ENCODE measurements at regions not wholly inside any gene's neighbourhood (a gene's known extent, or its start where the extent isn't known, plus 50 kb on each side); places are given as distances from the start of the nearest gene placed in this dataset.
A peak's percentile ranks its signal among the peaks of the same experiment; 100 is the strongest.

DNA sequence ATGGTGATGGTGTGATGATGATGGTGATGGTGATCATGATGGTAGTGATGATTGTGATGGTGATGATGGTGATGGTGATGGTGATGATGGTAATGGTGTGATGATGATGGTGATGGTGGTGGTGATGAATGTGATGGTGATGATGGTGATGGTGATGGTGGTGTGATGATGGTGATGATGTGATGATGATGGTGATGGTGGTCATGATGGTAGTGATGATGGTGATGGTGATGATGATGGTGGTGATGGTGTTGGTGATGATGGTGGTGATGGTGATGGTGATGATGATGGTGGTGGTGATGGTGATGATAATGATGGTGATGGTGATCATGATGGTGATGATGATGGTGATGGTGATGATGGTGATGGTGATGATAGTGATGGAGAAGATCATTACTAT, 120.3 kb downstream of the ZNF664 start:
- intact Hi-C loops (cut with DNase I): no loop called here
- no peak for DNase-seq (ENCODE audit: missing footprints)
- ATAC-seq: no peak

DNA sequence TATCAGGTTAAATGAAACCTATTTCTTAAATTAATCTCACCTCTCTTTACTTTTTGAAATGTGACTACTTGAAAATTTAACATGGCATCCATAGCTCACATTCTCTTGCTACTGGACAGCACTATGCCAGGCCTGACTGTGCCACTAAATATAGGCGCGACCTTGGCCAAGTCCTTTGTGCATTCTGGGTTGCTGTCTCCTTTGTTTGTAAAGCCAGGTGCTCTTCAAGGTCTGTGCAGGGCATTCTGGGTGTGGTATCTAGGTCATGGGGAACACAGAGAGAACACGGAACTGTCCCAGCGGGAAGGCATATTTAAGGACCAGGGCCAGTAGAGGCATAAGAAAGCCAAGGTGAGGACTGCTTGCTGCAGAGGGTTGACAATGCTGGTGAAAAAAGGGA, 121.2 kb downstream of the ZNF664 start:
- intact Hi-C loops (cut with DNase I): no loop called here
- ATAC-seq (peak; percentile 37), DNase-seq (ENCODE audit: missing footprints) (no peak)

DNA sequence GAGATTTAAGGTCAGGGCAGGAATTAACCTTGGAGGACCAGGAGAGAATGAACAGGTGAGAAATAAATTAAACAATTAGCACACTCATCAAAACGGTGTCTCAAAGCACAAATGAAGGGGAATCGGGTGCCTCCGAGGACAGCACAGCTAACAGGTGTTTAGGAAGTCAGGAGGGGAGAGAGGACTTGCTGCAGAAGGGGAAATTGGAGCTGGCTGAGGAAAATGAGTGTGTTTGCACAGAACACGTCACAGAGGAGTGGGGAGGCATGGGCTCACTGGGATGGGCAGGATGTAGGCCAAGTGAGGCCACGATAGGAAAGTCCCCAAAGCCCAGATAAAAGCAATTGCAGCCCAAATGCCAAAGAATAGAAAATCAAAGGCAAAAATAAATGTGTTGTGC, 121.7 kb downstream of the ZNF664 start:
- intact Hi-C loops (cut with DNase I): no loop called here
- ATAC-seq: no peak
- no peak for DNase-seq (ENCODE audit: missing footprints)

DNA sequence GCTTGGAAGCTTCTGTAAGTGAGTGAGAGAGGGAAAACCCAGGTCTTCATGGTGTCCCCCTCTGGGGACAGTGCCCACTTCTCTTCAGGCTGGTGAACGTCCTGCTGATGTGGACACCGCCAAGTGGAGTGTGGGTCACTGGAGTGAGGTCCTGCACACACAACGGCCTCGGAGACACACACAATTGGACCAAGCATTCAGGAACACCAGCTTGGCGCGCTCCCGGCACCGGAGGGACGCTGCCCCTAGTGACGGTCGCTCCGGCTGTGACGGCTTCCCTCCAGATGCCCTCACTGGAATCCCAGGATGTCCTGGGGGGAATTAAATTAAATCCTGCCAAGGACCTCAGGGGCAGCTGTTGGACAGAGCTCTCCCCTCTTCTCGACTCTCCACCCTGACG, 123.1 kb downstream of the ZNF664 start:
- DNase-seq (ENCODE audit: missing footprints) (no peak), ATAC-seq (no peak)
- intact Hi-C loops (cut with DNase I): no loop called here

DNA sequence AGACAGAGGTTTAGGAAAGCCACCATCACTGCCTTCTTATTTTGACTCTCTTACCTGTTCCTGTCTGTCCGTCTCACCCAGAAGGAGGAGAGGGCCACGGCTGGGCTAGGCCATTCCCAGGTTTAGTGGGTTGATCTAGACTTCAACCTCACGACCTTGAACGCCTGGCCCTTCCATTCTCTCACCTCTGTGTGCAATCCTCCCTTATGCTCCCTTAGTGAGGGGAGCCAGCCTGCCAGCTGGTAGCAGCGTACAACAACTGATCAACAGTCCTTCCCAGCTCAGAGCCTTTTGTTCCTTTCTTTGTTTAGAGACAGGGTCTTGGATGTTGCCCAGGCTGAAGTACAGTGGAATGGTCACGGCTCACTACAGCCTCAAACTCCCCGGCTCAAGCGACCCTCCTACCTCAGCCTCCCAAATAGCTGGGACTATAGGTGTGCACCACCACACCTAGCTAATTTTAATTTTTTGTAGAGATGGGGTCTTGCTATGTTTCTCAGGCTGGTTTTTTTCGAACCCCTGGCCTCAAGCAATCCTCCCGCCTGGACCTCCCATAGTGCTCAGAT, 123.9 kb downstream of the ZNF664 start:
- ATAC-seq (no peak), DNase-seq (ENCODE audit: missing footprints) (no peak)
- intact Hi-C loops (cut with DNase I): no loop called here

DNA sequence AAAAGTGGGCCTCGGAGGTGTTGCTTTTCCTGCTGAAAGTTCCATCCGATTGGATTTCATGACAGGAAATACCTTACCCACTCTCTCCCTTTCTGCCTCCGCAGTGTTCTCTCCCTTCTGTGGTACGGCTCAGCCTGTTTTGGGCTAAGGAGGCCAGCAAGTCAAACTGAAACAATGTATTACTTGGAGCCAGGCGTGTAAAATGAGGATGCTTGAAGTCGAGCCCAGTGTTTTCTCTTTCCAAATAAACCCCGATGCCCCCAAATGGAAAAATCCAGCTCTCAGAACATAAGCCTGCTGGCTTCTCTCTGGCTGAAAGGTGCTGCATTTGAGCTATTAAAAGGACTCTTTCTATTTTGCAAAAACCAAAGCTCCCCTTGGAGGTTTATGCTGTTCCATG, 124.7 kb downstream of the ZNF664 start:
- intact Hi-C loops (cut with DNase I): no loop called here
- ATAC-seq: no peak
- no peak for DNase-seq (ENCODE audit: missing footprints)

DNA sequence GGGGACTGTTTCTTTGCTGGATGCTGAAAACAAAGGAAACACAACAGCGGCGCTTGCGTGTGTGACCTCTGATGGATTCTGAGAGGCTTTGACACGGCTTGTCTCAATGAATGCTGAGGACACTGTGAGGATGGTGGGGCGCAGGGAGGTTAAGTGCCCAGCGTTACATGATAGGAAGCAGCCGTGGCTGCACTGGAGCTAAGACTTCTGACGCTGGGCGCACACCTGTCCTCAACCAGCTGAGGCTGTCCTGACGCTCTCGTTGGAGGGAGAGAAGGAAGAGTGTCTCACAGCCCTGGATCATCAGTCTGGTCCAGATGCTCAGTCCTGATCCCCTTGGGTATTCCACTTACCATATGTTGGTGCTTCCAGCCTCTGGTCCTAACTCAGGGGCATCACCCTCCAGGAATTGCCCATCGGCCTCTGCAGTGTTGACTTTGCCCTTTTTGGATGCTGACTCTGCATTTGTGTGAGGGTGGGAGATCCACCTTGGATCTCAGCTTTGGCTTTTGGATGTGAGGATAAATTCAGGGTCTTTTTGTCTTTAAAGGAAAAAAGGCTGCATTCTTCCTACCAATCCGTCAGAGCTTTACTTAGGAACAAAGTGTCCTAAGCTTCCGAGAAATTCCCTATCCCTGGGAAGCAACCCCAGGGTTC, 125.2 kb downstream of the ZNF664 start:
- DNase-seq (ENCODE audit: missing footprints) (no peak), ATAC-seq (no peak)
- intact Hi-C loops (cut with DNase I): no loop called here

DNA sequence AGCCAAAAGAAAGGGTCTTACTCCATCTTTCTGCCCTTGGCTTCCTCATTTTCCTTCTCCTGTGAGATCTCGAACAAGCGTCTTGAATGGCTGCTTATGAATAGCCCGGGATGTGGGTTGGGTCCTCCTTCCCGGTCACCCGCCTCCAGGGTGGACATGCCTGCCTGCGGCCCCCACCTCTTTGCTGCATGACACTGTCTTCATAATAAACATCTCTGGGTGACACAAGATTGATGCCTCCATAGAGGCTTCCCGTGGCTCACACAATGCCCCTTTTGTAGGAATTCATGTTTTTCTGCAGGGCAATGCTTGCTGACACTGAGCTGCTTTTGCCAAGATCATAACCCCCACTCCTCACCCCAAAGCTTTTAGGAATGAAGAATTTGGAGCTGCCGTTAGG, 125.9 kb downstream of the ZNF664 start:
- ATAC-seq (no peak), DNase-seq (ENCODE audit: missing footprints) (no peak)
- intact Hi-C loops (cut with DNase I): no loop called here

DNA sequence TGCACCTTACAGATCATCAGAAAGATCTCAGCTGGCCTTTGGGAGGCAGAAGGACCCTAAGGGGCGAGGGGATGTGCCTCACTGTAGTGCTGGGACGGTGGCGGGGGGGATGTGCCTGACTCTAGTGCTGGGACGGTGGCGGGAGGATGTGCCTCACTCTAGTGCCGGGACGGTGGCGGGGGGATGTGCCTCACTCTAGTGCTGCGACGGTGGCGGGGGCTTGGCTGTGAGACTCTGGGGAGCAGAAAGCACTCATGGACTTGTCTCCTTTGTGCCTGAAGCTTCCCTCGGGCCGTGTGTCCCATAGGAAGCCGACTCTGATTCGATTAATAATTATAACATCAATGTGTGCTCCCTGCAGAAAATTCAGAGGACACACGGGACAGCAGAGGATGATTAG, 126.6 kb downstream of the ZNF664 start:
- intact Hi-C loops (cut with DNase I): no loop called here
- no peak for ATAC-seq

DNA sequence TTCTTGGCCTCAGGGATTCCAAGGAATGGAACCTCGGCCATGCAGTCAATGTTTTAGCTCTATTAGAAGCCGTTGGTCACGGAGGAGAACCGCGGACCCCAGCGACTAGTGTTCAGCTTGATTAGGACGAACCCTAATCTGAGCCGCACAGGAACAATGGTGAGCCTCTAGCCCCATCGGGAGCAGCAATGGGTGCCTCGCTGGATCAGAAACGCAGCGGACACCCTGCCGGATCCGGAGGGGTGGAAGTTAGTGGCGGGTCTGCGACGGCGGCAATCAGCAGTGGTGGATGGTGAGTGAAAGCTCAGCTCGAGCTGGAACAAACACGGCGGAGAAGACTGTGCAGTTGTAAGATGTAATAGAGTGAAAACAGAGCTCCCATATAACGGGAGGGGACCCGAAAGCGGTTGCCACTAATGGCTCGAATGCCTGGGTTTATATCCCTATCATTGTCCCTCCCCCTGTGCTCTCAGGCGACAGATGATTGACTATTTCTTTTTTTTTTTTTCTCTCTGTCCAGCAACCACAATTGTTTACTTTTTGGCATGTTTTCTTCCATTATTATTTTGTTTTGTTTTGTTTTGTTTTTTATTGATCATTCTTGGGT, 127.7 kb downstream of the ZNF664 start:
- DNase-seq (ENCODE audit: missing footprints) (no peak), ATAC-seq (no peak)
- intact Hi-C loops (cut with DNase I): no loop called here

More for the DNA sequence above, 126.6 kb downstream of the ZNF664 start:
- DNase-seq (ENCODE audit: missing footprints): no peak

DNA sequence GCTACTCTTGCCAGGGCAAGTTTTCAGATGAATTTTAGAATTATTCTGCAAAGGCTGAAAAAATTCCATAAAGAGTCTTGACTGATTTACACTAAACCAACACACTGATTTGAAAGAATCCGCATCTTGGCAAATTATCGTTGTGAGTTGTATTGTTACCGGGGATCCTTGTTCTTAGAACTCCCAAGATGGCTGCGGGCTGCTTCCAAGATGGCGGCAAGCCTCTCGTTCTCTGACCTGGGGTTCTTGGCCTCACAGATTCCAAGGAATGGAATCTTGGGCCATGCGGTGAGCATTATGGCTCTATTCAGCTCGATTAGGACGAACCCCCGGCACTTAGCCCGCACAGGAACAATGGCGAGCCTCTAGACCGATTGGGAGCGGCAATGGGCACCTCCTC, 132.5 kb downstream of the ZNF664 start:
- intact Hi-C loops (cut with DNase I): no loop called here
- no peak for ATAC-seq

DNA sequence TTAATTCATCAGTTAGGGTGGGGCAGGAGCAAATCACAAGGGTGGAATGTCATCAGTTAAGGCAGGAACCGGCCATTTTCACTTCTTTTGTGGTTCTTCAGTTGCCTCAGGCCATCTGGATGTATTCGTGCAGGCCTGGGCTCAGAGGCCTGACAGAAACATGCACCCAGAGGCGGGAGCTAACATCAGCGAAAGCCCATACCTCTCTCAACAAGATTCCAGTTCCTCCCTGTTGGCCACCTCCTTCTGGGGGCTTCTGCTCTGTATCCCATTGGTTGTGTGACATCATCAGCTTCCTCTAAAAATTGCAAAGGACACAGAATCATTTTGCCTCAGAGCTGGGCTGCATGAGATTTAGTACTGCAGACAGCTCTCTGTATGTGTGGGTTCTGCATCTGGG, 134.3 kb downstream of the ZNF664 start:
- ATAC-seq (no peak), DNase-seq (ENCODE audit: missing footprints) (no peak)
- intact Hi-C loops (cut with DNase I): no loop called here

More for the DNA sequence above, 132.5 kb downstream of the ZNF664 start:
- no peak for DNase-seq (ENCODE audit: missing footprints)

DNA sequence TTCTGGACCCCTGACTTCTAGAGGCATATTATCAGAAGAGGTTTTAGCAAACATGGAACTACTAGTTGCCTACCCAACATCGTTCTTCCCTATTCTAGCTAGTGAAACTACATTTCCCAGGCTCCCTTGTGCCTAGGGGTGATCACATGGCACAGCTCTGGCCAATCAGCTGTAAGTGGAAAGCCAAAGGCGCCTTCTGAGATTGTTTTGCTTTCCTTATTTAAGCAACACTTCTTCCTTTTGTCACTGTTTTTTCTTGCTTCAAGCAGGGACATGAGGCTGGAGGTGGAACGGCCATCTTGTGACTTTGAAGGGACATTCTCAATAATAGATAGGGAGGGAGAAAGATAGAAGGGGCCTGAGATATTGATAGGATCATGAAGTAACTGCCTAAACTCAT, 136.7 kb downstream of the ZNF664 start:
- intact Hi-C loops (cut with DNase I): no loop called here
- DNase-seq (ENCODE audit: missing footprints) (no peak), ATAC-seq (no peak)

DNA sequence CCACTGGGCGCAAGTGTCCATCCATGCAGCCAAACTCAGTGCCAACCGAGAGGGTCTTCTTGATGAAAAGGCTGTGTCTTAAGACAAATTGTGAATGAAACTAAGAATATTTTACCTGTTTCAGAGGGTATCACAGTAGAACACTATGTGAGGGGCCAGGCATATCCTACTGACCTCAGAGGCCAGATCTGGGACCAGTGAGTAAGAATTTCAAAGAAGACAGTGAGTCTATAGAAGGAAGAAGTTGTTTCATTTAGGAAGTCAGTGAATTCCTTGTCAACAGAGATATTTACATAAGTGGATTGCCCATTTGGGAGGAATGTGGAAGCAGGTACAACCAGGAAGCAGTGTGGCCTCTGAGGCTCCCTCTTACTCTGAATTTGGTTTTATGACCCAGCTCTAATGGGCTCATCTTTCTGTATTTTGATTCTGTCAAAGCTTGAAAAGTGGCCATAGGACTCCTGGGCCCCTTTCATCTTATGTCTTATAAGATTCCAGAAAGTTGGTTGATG, 137.4 kb downstream of the ZNF664 start:
- intact Hi-C loops (cut with DNase I): no loop called here
- ATAC-seq: no peak
- no peak for DNase-seq (ENCODE audit: missing footprints)

DNA sequence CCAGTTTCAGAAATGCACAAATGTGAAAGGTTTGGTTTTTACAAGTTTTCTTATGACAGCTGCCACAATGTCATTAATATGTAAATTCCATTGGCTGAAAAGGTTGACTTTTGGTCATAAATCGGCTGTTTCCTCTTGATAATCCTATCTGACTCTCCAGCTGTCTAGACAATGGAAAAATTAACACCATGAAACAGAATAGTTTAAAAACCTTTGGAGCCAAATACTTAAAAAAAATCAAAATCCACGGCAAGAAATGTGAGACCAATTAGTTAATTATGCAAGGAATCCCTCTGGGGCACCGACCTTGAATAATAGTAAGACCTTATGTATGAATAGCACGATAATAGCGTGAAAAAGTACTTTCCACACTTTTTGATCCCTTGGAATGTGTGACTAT, 138.0 kb downstream of the ZNF664 start:
- intact Hi-C loops (cut with DNase I): no loop called here
- ATAC-seq (no peak), DNase-seq (ENCODE audit: missing footprints) (no peak)

DNA sequence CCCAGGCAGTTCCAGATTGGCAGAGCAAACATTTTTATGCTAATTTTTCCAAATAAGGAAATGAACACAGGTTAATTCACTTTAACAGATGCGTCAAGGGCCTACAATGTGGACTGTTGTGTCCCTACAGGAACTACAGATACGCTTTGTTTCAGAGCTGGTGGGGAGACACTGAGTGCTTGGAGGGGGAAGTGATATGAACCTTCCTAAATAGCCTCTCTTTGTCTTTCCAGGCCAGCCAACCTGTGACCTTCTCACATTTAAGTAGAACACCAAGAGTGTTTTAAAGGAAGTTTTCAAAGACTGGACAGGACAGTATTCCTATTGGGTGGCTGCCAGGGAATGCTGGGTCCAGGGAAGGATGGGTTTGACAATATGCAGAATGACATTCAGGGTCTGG, 141.3 kb downstream of the ZNF664 start:
- intact Hi-C loops (cut with DNase I): no loop called here
- DNase-seq (ENCODE audit: missing footprints) (no peak), ATAC-seq (no peak)

DNA sequence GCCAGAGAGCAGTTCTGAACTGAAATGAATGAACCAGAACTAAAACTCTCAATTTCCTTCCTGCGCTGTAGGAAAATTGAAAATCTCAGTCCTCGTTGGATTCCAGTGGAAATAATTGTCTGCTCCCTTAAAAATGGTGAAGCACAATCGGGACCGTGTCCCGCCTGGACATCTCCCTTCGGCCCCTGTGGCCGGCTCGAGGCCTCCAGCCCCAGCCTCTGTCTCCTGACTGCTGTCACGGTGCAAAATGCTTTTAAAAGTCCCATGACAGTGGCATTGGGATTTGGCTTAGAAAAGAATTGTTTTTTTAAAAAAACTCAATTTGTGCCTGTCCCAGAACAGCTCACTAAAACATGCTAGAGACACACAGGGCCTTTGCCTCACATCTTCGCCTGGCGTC, 142.5 kb downstream of the ZNF664 start:
- ATAC-seq: no peak
- no peak for DNase-seq (ENCODE audit: missing footprints)
- intact Hi-C loops (cut with DNase I): no loop called here

DNA sequence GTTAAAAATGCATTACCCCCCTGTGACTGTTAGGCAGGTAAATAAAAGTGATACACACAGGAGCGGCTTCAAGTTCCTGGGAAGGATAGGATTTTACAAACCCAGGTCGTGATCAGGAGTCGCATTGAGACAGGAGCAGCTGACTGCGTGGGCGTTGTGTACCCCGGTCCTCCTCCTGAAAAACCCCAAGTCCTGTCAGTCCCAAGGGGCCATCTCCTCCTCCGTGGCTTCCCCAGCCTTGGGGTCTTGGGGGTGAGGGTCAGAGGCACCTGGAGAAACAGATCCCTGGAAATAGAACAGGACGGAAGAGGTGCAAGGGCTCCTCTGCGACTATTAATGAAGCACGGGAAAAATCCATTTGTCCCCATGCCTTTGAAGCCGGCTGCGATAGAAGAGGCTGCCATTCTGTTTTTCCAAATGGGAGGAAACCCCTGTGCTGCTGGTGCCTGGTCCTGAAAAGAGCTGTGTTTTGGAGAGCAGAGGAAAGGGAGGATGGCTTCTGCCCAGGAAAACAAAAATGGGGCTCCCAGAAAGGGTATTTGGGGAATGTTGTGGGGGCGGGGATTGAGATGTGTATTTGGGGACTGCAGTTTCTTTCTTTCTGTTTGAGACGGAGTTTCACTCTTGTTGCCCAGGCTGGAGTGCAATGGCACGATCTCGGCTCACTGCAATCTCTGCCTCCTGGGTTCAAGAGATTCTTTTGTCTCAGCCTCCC, 143.1 kb downstream of the ZNF664 start:
- intact Hi-C loops (cut with DNase I): no loop called here
- no peak for ATAC-seq
- no peak for DNase-seq (ENCODE audit: missing footprints)

DNA sequence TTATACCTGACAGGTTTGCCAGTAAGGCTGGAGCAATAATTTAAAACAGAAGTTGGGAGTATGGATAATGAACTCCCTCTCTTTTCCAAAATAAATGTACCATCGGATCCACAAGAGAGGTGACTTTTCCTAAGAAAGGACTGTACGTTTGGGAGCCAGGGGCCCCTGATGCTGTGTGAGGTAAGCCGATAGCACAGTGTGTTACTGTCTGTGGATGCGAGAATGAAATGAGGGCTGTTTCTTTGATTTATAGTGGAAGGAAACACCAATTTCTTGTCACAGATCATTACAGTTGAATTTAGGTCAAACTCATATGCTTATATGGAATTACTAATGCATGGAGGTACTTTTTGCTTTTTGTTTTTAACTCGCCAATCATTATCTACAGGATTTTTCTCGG, 147.7 kb downstream of the ZNF664 start:
- no peak for DNase-seq (ENCODE audit: missing footprints)
- no peak for ATAC-seq
- intact Hi-C loops (cut with DNase I): no loop called here

DNA sequence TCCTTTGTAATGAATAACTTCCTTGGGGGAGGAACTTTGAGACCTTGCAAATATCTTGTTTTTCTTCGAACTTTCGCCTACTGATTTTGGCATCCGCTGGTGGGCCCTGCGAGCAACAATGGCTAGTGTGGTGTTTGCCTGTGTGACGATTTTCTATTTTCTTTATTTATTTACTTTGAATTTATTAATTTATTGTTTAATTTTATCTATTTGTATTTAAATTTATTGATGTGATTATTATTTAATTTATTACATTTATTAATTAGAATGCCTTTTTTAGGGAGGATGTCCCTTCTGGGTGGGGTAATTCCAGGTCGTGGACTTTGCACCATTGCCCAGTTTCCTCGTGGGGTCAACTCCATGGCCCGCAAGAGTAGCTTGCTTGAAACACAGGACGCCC, 149.7 kb downstream of the ZNF664 start:
- DNase-seq (ENCODE audit: missing footprints) (no peak), ATAC-seq (no peak)
- intact Hi-C loops (cut with DNase I): no loop called here
